ENCODE measurements at regions not wholly inside any gene's neighbourhood (a gene's known extent, or its start where the extent isn't known, plus 50 kb on each side); places are given as distances from the start of the nearest gene placed in this dataset.

GRCh38 chr9:87223392-87224246 lies 274.0 kb upstream of the DAPK1 start:
- H3K27ac ChIP-seq = no peak overlapping the region
- 63 to 84% methylated on average over 10 to 11 of the region's 11 CpGs for WGBS, 2 donors
- H3K9me3 ChIP-seq = no peaks in the 10 kb centered on the region
- no peak overlapping the region for H3K4me3 ChIP-seq
- TF ChIP-seq CTCF (IDR thresholded peaks at IDR 0.05) (no peak), POLR2A (IDR thresholded peaks at IDR 0.05) (no peak)
- H3K27me3 ChIP-seq = no peaks in the 10 kb centered on the region
- H3K36me3 ChIP-seq (ENCODE audit: low read depth, missing control alignments) = no peaks in the 10 kb centered on the region
- DNase-seq = no peak
- intact Hi-C loops (cut with DNase I; ENCODE audit: low total_unique reads) = no loop called here
- H3K4me1 ChIP-seq = no peaks in the 10 kb centered on the region

GRCh38 chr9:87226896-87227295 lies 270.8 kb upstream of the DAPK1 start:
- TF ChIP-seq CTCF (IDR thresholded peaks at IDR 0.05) (no peak), POLR2A (IDR thresholded peaks at IDR 0.05) (no peak)
- H3K27me3 ChIP-seq = no peaks in the 10 kb centered on the region
- no peaks in the 10 kb centered on the region for H3K4me1 ChIP-seq
- DNase-seq = no peak
- no peaks in the 10 kb centered on the region for H3K36me3 ChIP-seq (ENCODE audit: low read depth, missing control alignments)
- no peak overlapping the region for H3K4me3 ChIP-seq
- WGBS, 2 donors = 36 to 54% methylated on average over 1 of the region's 1 CpG
- H3K27ac ChIP-seq = no peak overlapping the region
- intact Hi-C loops (cut with DNase I; ENCODE audit: low total_unique reads) = no loop called here
- no peaks in the 10 kb centered on the region for H3K9me3 ChIP-seq

GRCh38 chr9:87227456-87227855 lies 270.2 kb upstream of the DAPK1 start:
- H3K4me1 ChIP-seq = no peaks in the 10 kb centered on the region
- H3K27ac ChIP-seq = no peak overlapping the region
- TF ChIP-seq CTCF (IDR thresholded peaks at IDR 0.05) (no peak), POLR2A (IDR thresholded peaks at IDR 0.05) (no peak)
- H3K36me3 ChIP-seq (ENCODE audit: low read depth, missing control alignments) = no peaks in the 10 kb centered on the region
- no peaks in the 10 kb centered on the region for H3K9me3 ChIP-seq
- DNase-seq = no peak
- 65 to 79% methylated on average over 3 of the region's 3 CpGs for WGBS, 2 donors
- intact Hi-C loops (cut with DNase I; ENCODE audit: low total_unique reads) = no loop called here
- H3K27me3 ChIP-seq = no peaks in the 10 kb centered on the region
- H3K4me3 ChIP-seq = no peak overlapping the region

GRCh38 chr9:87229108-87229507 lies 268.6 kb upstream of the DAPK1 start:
- TF ChIP-seq CTCF (IDR thresholded peaks at IDR 0.05) (no peak), POLR2A (IDR thresholded peaks at IDR 0.05) (no peak)
- WGBS, 2 donors = 81 to 85% methylated on average over 3 of the region's 3 CpGs
- Histone ChIP-seq H3K36me3 (ENCODE audit: low read depth, missing control alignments) (no peaks in the 10 kb centered on the region), H3K4me1 (no peaks in the 10 kb centered on the region), H3K4me3 (no peak overlapping the region), H3K27me3 (no peaks in the 10 kb centered on the region), H3K9me3 (no peaks in the 10 kb centered on the region), H3K27ac (no peak overlapping the region)
- intact Hi-C loops (cut with DNase I; ENCODE audit: low total_unique reads) = no loop called here
- DNase-seq = no peak

DNA sequence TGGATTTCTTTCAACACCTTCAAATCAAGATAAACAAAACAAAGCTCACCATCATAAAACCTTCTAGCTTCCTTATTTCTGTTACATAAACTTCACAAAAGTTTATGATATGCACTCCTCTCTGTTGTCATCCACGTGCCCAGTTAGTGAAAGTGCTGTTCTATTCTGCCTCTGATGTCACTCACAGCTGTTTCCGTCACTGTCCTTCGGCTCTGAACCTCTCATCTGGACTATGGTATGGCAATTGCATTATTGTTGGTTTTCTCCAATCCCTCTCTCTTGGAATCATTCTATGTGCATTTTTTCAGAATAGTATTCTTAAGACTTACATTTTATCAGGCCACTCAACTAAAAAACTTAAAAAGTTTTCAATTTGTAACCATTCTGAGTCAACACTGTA lies 264.2 kb upstream of the DAPK1 start:
- no peak for DNase-seq
- intact Hi-C loops (cut with DNase I; ENCODE audit: low total_unique reads) = no loop called here
- WGBS, 2 donors = 84 to 95% methylated on average over 3 of the region's 3 CpGs
- Histone ChIP-seq H3K9me3 (no peaks in the 10 kb centered on the region), H3K4me1 (no peaks in the 10 kb centered on the region), H3K4me3 (no peak overlapping the region), H3K27me3 (no peaks in the 10 kb centered on the region), H3K27ac (no peak overlapping the region), H3K36me3 (ENCODE audit: low read depth, missing control alignments) (no peaks in the 10 kb centered on the region)
- TF ChIP-seq POLR2A (IDR thresholded peaks at IDR 0.05) (no peak), CTCF (IDR thresholded peaks at IDR 0.05) (no peak)

Data from testis (tissue), 2 donors.